ENCODE measurements at regions not wholly inside any gene's neighbourhood (a gene's known extent, or its start where the extent isn't known, plus 50 kb on each side); places are given as distances from the start of the nearest gene placed in this dataset.

GRCh38 chr11:33640730-33641371, 59.8 kb downstream of the C11orf91 start:
- H3K4me3 ChIP-seq (ENCODE audit: low read depth, low read length), result no peak overlapping the region
- no peak for TF ChIP-seq CTCF (IDR thresholded peaks at IDR 0.05; ENCODE audit: low read depth, low read length)
- no peak for TF ChIP-seq POLR2A (IDR thresholded peaks at IDR 0.05; ENCODE audit: extremely low read depth, insufficient read length)
- TF ChIP-seq MAX (IDR thresholded peaks at IDR 0.05; ENCODE audit: low read depth, low read length), result no peak
- TF ChIP-seq MYC (IDR thresholded peaks at IDR 0.05; ENCODE audit: low read depth, low read length), result no peak
- no peak for DNase-seq (ENCODE audit: low read depth)

GRCh38 chr11:33638608-33639007, 62.0 kb downstream of the C11orf91 start:
- TF ChIP-seq MYC (IDR thresholded peaks at IDR 0.05; ENCODE audit: low read depth, low read length) (no peak), MAX (IDR thresholded peaks at IDR 0.05; ENCODE audit: low read depth, low read length) (no peak), CTCF (IDR thresholded peaks at IDR 0.05; ENCODE audit: low read depth, low read length) (no peak), POLR2A (IDR thresholded peaks at IDR 0.05; ENCODE audit: extremely low read depth, insufficient read length) (no peak)
- DNase-seq (ENCODE audit: low read depth), result no peak
- no peak overlapping the region for H3K4me3 ChIP-seq (ENCODE audit: low read depth, low read length)

GRCh38 chr11:33636104-33636503, 64.5 kb downstream of the C11orf91 start:
- no peak overlapping the region for H3K4me3 ChIP-seq (ENCODE audit: low read depth, low read length)
- DNase-seq (ENCODE audit: low read depth), result peak; percentile 47
- TF ChIP-seq MYC (IDR thresholded peaks at IDR 0.05; ENCODE audit: low read depth, low read length) (no peak), MAX (IDR thresholded peaks at IDR 0.05; ENCODE audit: low read depth, low read length) (no peak), CTCF (IDR thresholded peaks at IDR 0.05; ENCODE audit: low read depth, low read length) (no peak), POLR2A (IDR thresholded peaks at IDR 0.05; ENCODE audit: extremely low read depth, insufficient read length) (no peak)

GRCh38 chr11:33635161-33635560, 65.5 kb downstream of the C11orf91 start:
- TF ChIP-seq CTCF (IDR thresholded peaks at IDR 0.05; ENCODE audit: low read depth, low read length) (no peak), POLR2A (IDR thresholded peaks at IDR 0.05; ENCODE audit: extremely low read depth, insufficient read length) (no peak), MAX (IDR thresholded peaks at IDR 0.05; ENCODE audit: low read depth, low read length) (no peak), MYC (IDR thresholded peaks at IDR 0.05; ENCODE audit: low read depth, low read length) (no peak)
- H3K4me3 ChIP-seq (ENCODE audit: low read depth, low read length), result no peak overlapping the region
- DNase-seq (ENCODE audit: low read depth), result no peak

- DNase-seq (ENCODE audit: low read depth), result no peak
- no peak overlapping the region for H3K4me3 ChIP-seq (ENCODE audit: low read depth, low read length)
- TF ChIP-seq MYC (IDR thresholded peaks at IDR 0.05; ENCODE audit: low read depth, low read length) (no peak), MAX (IDR thresholded peaks at IDR 0.05; ENCODE audit: low read depth, low read length) (no peak), CTCF (IDR thresholded peaks at IDR 0.05; ENCODE audit: low read depth, low read length) (no peak), POLR2A (IDR thresholded peaks at IDR 0.05; ENCODE audit: extremely low read depth, insufficient read length) (no peak)
These were observed 66.3 kb downstream of the C11orf91 start for GRCh38 chr11:33634291-33634834.

Measured in NB4 (cell line).